Sigmoid colon (tissue), 6 donors: ENCODE measurements at regions not wholly inside any gene's neighbourhood (a gene's known extent, or its start where the extent isn't known, plus 50 kb on each side); places are given as distances from the start of the nearest gene placed in this dataset.

Experiments used
- DNase-seq: peaks from one replicate; pipeline ENCODE4 v3.0.0-alpha.2; 2019
- H3K27ac ChIP-seq, 4 donors: fragments of 200-600 bp; sonication (generic); one replicate each; pipeline ENCODE4 v1.5.1; 2016 to 2019; ENCODE audit warnings: mild to moderate bottlenecking in 1 of 4
- H3K27me3 ChIP-seq, 3 donors: fragments of 200-600 bp; sonication (generic); one replicate each; pipeline ENCODE4 v1.5.1; 2019; ENCODE audit warnings: mild to moderate bottlenecking in 1 of 3
- H3K36me3 ChIP-seq, 4 donors: fragments of 200-600 bp; sonication (generic); one replicate each; pipeline ENCODE4 v1.5.1; 2016 to 2019
- H3K4me1 ChIP-seq, 4 donors: fragments of 200-600 bp; sonication (generic); one replicate each; pipeline ENCODE4 v1.5.1; 2017 to 2019
- H3K4me3 ChIP-seq, 4 donors: fragments of 200-600 bp; sonication (generic); one replicate each; pipeline ENCODE4 v1.5.1; 2017 to 2019; ENCODE audit warnings: mild to moderate bottlenecking in 2 of 4, moderate library complexity in 1 of 4
- H3K9me3 ChIP-seq, 4 donors: fragments of 200-600 bp in 3 of 4; sonication (generic) in 3 of 4; one replicate each; pipeline versions ENCODE4 v1.5.1 to v1.6.1; 2013 to 2019
- EP300 ChIP-seq, 4 donors: sonication (generic); formaldehyde crosslinking; IDR thresholded peaks; one replicate each; pipeline ENCODE4 v1.6.1; 2017; ENCODE audit warnings: antibody characterized with exemption in 4 of 4
- POLR2A ChIP-seq, 2 donors: fragments of 450-650 bp; IDR thresholded peaks; one replicate each; pipeline ENCODE4 v1.6.1; 2016; ENCODE audit warnings: antibody characterized with exemption in 2 of 2, mild to moderate bottlenecking in 2 of 2, moderate library complexity in 2 of 2
- POLR2AphosphoS5 ChIP-seq, 4 donors: sonication (generic); formaldehyde crosslinking; IDR thresholded peaks; one replicate each; pipeline ENCODE4 v1.6.1; 2017; ENCODE audit warnings: antibody characterized with exemption in 4 of 4
- WGBS, 2 donors: extraction: QIAGEN DNeasy Blood & Tissue Kit; methylation state at CpG; one replicate each; pipeline ENCODE4 v1.1.7; 2013; 5-methylcytosine and 5-hydroxymethylcytosine counted together
- intact Hi-C: fragments of 100-400 bp; cut with DNase I; formaldehyde crosslinking; loops from one replicate; pipeline ENCODE4 v1.15.1; 2023
- TF ChIP-seq, protein P1 (sequence below), 4 experiments: fragments of 450-650 bp in 3 of 4; fragments of 200-600 bp in 1 of 4; IDR thresholded peaks; one replicate each; pipeline ENCODE4 v1.5.1; 2016 to 2019; ENCODE audit warnings: antibody characterized with exemption in 4 of 4, mild to moderate bottlenecking in 3 of 4, moderate library complexity in 2 of 4
- donor health status: healthy with polysubstance abuse.
- donor health status: healthy.

DNA sequence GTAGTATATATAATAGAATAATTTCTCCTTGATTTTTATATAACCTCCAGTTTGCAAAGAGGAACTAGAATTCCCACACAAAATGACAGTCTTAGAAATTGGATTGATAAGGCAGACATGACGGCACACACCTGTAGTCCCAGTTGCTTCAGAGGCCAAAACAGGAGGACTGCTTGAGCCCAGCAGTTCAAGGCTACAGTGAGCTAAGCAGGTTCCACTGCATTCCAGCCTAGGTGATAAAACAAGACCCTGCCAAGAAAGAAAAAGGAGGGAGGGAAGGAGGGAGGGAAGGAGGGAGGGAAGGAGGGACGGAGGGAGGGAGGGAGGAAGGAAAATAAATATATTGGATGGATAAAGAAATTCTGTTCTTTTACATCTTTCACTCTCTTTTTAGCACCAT is 77.6 kb upstream of the SASH1 start:
- intact Hi-C loops, result no loop called here
- Histone ChIP-seq H3K4me1 (peaks cover 0 to 14% (median 11%) of the 10 kb centered on the region in 4 donors), H3K9me3 (no peaks in the 10 kb centered on the region), H3K36me3 (no peaks in the 10 kb centered on the region), H3K27me3 (no peaks in the 10 kb centered on the region), H3K4me3 (no peak overlapping the region), H3K27ac (no peak overlapping the region)
- 28 to 68% methylated on average over 2 of the region's 2 CpGs for WGBS, 2 donors
- TF ChIP-seq, protein P1, sequence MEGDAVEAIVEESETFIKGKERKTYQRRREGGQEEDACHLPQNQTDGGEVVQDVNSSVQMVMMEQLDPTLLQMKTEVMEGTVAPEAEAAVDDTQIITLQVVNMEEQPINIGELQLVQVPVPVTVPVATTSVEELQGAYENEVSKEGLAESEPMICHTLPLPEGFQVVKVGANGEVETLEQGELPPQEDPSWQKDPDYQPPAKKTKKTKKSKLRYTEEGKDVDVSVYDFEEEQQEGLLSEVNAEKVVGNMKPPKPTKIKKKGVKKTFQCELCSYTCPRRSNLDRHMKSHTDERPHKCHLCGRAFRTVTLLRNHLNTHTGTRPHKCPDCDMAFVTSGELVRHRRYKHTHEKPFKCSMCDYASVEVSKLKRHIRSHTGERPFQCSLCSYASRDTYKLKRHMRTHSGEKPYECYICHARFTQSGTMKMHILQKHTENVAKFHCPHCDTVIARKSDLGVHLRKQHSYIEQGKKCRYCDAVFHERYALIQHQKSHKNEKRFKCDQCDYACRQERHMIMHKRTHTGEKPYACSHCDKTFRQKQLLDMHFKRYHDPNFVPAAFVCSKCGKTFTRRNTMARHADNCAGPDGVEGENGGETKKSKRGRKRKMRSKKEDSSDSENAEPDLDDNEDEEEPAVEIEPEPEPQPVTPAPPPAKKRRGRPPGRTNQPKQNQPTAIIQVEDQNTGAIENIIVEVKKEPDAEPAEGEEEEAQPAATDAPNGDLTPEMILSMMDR (IDR thresholded peaks at IDR 0.05), result no peak
- TF ChIP-seq POLR2AphosphoS5 (IDR thresholded peaks at IDR 0.05) (no peak), POLR2A (IDR thresholded peaks at IDR 0.05) (no peak), EP300 (IDR thresholded peaks at IDR 0.05) (no peak)
- DNase-seq, result no peak

DNA sequence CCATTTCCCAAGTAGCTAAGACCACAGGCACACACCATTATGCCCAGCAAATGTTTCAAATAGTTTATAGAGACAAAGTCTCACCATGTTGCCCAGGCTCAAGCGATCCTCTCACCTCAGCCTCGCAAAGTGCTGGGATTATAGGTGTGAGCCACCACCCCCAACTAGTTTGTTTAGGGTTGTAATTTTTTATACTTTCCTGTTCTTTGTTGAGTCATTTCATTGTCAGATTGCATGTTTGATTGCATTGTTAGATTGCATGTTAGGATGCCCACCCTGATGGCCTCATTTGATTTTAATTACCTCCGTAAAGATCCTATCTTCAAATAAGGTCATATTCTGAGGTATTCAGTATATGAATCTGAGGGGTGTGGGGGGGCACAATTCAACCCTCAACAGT is 73.3 kb upstream of the SASH1 start:
- no peak overlapping the region for H3K4me3 ChIP-seq
- intact Hi-C loops, result no loop called here
- H3K27ac ChIP-seq, result no peak overlapping the region
- H3K4me1 ChIP-seq, result peaks cover 0 to 14% (median 11%) of the 10 kb centered on the region in 4 donors
- WGBS, 2 donors, result 33 to 76% methylated on average over 3 of the region's 3 CpGs
- no peak for DNase-seq
- no peaks in the 10 kb centered on the region for H3K36me3 ChIP-seq
- H3K27me3 ChIP-seq, result no peaks in the 10 kb centered on the region
- TF ChIP-seq POLR2A (IDR thresholded peaks at IDR 0.05) (no peak), POLR2AphosphoS5 (IDR thresholded peaks at IDR 0.05) (no peak), EP300 (IDR thresholded peaks at IDR 0.05) (no peak)
- TF ChIP-seq, protein P1 (IDR thresholded peaks at IDR 0.05), result no peak
- no peaks in the 10 kb centered on the region for H3K9me3 ChIP-seq

DNA sequence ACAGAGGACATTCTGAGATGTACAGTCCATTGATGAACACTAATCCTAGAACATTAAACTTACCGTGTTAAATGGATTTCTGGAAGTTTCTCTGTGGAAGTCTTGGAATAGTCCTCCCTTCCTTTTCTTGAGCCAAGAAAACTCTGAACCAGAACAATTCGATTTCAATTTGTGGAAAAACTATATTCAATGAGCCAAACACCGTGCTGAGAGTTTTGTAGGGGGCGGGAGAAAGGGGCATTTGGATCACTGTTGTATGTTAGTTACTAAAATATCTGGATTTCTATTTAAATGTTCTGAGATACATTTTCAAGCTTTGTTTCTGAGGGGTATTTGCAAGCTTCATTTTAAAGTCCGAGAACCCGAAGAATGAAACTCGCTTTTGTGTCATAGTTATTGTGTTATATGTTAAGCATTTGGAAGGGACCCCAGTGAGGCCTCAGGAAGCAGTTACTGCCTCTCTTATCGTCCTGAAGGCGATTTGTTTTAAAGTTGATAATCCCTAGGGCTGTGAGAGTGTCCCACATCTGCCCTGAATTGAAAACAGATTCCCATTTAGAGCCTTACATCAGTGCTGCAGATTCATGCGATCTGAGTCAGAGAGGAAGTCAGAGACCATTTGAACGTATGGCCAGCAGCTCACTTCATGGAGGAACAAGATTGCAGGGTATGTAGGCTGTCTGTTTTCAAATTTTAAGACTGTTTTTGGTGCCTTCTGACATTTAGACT is 70.8 kb upstream of the SASH1 start:
- no peaks in the 10 kb centered on the region for H3K36me3 ChIP-seq
- H3K4me1 ChIP-seq, result peaks cover 0 to 14% (median 11%) of the 10 kb centered on the region in 4 donors
- TF ChIP-seq POLR2AphosphoS5 (IDR thresholded peaks at IDR 0.05), result peak in 1 of 4 donors; percentile 39
- TF ChIP-seq, protein P1 (IDR thresholded peaks at IDR 0.05), result no peak
- intact Hi-C loops, result no loop called here
- WGBS, 2 donors, result 62 to 83% methylated on average over 11 of the region's 11 CpGs
- no peaks in the 10 kb centered on the region for H3K9me3 ChIP-seq
- peak overlapping the region in 1 of 4 donors; percentile 4 for H3K4me3 ChIP-seq
- DNase-seq, result no peak
- H3K27me3 ChIP-seq, result no peaks in the 10 kb centered on the region
- peak overlapping the region in 1 of 4 donors; percentile 24 for H3K27ac ChIP-seq

DNA sequence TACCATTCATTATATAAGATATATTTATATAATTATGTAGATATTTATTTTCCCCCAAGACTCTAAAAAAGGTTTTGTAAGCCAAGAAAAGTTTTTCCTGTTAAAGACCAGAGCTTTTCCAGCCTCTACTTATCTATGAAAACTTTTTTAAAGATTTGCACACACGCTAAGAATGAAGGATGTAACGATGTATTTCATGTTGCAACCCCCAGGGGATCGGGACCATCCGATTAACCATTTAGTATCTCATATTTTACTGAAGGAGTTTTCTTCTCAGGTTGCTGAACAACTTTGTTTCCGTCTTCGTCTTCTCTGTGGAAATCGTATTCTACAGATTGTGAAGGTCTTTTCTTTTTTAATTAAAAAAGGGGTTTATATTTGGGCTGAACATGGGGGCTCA is 70.0 kb upstream of the SASH1 start:
- no peak for DNase-seq
- peaks cover 0 to 10% (median 9%) of the 10 kb centered on the region in 4 donors for H3K4me1 ChIP-seq
- no peak overlapping the region for H3K27ac ChIP-seq
- WGBS, 2 donors, result 87 to 94% methylated on average over 7 of the region's 7 CpGs
- H3K27me3 ChIP-seq, result no peaks in the 10 kb centered on the region
- H3K36me3 ChIP-seq, result no peaks in the 10 kb centered on the region
- intact Hi-C loops, result no loop called here
- TF ChIP-seq POLR2AphosphoS5 (IDR thresholded peaks at IDR 0.05) (no peak), EP300 (IDR thresholded peaks at IDR 0.05) (no peak), POLR2A (IDR thresholded peaks at IDR 0.05) (no peak)
- TF ChIP-seq, protein P1 (IDR thresholded peaks at IDR 0.05), result no peak
- H3K4me3 ChIP-seq, result no peak overlapping the region
- no peaks in the 10 kb centered on the region for H3K9me3 ChIP-seq
